Thyroid gland (tissue), 4 donors: ENCODE measurements at regions not wholly inside any gene's neighbourhood (a gene's known extent, or its start where the extent isn't known, plus 50 kb on each side); places are given as distances from the start of the nearest gene placed in this dataset.

Experiments
- CTCF ChIP-seq, 6 experiments: fragments of 200-600 bp in 3 of 6; fragments of 450-650 bp in 3 of 6; sonication (generic) in 3 of 6; IDR thresholded peaks; one replicate each; pipeline ENCODE4 v1.5.1; 2016 to 2019; ENCODE audit warnings: antibody characterized with exemption in 6 of 6, mild to moderate bottlenecking in 2 of 6, inconsistent platforms in 1 of 6, moderate library complexity in 1 of 6
- POLR2A ChIP-seq, 2 donors: fragments of 450-650 bp; IDR thresholded peaks; one replicate each; pipeline ENCODE4 v1.6.1; 2017; ENCODE audit warnings: antibody characterized with exemption in 2 of 2, mild to moderate bottlenecking in 2 of 2, moderate library complexity in 1 of 2

- TF ChIP-seq CTCF (IDR thresholded peaks at IDR 0.05) (no peak), POLR2A (IDR thresholded peaks at IDR 0.05) (no peak)
Measured at GRCh38 chr1:157326173-157326859, 188.1 kb upstream of the ETV3 start.
